NCI-H2196 treated with DMSO at 0.1 percent for 48 hours (cell line): ENCODE measurements at regions not wholly inside any gene's neighbourhood (a gene's known extent, or its start where the extent isn't known, plus 50 kb on each side); places are given as distances from the start of the nearest gene placed in this dataset.

Experiments
- DNase-seq: peaks from one replicate; lab custom pipeline; 2025; ENCODE audit not compliant: unreplicated experiment; lab: John Stamatoyannopoulos, UW

DNA sequence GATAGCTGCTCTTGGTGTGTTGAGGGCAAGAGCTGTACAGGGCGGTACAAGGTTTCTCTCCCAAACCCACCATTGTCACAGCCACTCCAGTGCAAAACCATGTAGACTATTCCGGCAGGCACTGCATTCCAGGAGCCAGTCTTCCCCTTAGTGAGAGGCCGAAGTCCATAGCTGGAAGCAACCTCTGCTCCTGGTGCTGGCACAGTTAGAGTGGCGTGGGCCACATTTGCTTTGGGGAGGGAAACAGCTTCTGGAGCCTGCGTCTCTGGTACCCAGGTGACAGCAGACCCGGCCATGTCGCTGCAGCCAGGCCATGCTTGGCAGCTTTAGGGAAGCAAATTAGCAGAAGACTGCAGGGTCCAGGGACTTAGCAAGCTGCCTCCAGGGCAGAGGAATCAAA, 788.0 kb downstream of the BRD1 start:
- no peak for DNase-seq

DNA sequence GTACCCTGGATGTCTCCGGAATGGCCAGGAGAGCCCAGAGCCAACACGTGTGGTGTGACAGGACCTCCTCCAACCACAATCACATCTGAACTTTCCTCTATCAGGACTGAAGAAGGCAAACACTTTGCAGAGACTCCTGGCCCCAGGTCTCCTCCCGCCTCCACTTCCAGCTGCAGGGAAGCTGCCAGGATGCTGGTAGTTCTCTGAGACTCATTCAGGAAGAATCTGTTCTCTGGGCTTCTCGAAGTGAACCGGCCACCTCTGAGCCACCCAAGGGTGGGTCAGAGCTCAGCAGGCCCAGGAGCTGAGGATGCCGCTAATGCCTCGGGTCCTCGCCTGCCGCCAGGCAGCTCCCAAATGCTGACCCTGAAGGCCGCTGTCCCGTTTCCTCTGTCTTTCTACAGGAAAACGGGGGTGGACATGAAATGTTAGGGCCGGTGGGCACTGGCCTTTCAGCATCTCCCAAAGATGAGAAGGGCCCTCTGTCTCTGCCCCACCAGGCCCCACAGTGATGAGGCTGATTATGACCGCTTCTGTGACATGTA, 789.9 kb downstream of the BRD1 start:
- DNase-seq = no peak

DNA sequence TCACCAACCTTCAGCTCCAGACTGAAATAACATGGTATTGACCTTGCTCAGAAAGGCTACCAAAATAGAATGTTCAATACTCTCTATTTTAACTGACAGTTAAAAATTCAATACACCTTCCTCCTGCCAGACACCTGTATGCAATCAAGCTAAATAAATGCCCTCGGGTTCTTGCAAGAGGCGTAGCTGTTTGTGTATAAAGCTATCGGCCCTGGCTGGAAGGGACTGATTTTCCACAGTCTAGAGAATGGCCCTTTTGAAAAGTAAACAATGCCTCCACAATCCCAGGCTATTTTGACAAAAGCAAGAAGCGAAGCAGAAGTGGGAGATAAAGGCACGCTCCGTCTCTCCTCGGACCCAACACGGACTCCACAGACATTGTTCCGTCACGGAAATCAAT, 791.2 kb downstream of the BRD1 start:
- no peak for DNase-seq

DNA sequence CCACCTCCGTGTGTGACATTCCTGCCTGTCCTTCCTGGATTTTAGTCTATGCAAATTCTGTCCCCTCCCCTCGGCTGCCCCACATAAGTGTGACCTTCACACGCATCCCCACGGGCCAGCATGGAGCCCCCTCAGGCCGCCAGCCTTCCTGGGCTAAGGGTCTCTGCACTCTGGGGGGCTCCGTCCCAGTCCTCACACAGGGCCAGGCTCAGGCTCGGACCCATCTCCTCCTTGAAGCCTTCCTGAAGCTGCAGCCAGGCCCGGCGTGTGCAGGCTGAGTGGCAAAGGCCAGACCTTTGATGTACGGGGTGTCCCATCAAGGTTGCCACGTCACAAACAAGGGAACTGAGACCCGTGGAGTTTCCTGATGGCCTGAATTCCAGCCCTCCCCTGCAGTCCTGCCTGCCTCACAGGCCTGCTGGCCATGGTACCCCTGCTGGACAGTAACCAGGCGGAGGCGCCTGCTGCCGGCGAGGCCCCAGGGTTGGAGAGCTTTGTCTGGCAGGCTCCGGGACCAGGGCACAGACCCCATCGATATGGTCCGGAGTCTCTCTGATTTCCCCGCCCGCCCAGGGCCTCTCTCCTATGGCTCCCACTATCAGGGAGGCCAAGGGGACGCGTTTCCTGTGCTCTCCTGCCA, 791.7 kb downstream of the BRD1 start:
- no peak for DNase-seq

DNA sequence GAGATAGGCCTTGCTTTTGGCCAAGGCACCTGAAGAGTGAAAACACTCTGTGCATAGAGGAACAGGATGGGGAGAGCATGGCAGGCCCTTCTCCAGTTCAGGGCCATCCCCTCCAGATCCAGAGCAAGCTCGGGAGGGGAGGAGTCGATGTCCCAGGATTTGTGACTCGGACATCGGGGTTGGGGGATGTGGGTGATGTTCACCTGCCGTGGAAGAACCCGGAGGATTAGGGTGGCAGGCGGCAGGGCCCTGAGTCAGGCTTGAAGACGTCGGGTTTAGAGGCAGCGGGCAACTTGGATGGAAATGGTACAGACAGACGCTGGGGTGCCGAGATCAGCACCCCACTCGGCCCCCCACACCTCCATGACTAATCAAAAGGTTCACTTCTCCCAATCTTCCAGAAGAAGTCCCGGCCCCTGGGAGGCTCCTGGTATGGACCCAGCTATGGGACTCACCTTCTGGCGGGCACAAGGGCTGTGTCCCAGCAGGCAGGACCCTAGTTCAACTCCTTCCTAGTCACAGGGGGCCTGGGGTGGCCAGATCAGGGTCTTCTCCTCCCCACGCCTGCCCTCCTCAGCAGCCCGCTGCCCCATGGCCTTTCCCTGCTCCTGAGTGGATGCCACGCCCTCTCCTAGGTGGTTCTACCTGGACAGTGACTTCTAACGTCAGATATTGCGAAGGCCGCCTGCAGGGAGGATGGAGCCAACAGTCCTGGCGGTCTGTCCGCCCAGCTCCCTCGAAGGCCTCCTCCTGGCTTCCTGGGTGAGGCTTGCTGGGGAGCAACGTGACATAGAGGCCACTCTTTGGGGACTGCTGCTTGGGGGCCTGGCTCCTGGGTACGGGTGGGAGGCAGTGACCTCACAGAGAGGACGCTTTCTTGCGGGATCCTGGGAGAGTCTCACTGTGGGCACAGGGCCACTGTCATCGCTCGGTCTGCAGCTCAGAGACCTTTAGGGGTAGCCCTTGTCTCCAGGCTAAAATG, 792.5 kb downstream of the BRD1 start:
- DNase-seq = no peak

DNA sequence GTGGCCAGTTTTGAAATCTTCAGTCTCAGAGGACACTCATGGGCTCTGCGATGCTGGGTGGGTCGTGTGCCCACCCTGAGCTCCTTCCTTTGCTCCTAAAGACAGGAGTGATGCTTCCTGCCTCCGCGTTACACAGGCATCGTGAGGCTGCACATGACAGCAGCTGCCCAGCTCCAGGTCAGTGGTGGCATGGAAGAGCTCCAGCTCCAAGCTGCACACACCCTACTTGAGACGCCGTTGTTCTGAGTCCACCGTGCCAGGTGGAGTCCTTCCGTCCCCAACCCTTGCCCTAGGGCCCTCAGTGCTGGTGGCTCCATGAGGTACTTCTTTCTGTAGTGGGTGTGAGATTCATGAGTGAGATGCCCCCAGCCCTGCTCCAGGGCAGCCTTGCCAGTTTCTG, 794.1 kb downstream of the BRD1 start:
- no peak for DNase-seq

DNA sequence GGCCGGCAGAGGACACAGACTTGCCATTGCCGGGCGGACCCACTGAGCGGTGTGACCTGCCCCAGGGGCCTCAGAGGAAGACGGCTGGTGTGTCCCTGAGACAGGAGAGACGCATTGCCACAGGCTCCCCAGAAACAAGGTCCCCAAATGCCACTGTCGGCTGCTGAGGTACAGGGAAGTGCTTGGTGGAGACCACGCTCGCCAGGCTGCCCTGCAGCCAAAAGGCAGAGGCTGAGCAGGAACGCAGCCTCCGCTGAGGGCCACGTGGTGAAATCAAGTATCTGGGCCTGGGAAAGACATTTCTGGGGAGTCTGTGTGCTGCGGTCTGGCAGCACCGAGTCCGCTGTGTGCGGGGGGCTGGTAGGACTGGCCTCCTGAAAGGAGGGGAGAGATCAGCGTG, 794.9 kb downstream of the BRD1 start:
- no peak for DNase-seq

DNA sequence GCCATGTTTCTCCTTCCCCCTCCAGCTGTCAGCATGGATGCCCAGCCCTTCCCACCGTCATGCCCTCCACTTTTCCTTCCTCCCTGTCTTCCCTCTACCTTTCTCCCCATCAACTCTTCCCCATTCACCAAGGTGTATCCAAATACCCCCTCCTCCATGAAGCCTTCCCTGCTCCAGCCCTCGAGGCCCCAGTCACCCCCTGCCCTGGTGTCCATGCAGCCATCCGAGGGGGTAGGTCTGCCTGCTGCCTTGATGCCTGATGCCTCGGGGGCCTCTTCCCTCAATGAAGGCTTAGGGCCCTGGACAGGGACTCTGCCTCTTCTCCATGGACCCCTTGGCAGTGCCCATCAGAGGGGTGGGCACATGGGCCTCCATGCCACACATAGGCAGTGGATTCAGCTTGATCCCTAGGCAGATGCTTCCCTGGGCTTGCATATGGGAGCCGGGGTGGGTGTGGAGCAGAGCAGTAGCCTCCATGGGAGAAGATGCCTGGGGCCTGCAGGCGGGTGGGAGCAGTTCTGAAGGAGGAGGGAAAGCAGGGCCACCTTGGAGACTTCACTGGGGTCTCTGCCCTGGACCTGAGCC, 795.8 kb downstream of the BRD1 start:
- no peak for DNase-seq

DNA sequence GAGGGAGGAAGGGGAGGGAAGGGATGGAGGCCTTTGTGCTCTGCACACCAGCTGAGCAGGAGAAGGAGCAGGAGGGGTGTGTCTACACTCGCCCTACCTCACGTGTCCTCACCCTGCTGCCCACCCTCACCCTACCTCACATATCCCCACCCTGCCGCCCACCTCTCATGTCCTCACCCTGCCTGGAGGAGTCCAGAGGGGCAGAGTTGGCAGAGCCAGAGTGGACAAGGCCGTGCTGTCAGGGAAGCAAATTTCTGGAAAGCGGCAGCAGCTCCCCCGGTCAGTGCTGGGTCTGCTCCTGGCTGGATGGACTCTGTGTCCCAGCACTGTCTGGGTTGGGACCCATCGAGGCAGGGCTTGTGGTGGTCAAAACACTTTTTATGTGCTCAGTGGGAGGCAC, 799.6 kb downstream of the BRD1 start:
- no peak for DNase-seq

DNA sequence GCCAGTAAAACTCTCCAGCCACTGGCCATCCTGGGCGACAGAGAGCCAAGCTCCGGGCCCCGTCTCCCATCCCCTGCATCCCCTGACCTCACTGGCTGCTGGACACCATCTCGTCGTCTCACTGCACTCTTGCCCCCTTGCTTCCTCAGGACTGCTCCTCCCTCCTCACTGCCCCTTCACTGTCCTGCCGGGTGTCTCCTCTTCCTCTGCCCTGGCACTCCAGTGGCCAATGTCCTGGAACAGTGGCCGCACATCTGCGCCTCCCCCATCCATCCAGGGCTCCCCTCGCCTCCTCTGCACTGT, 800.4 kb downstream of the BRD1 start:
- no peak for DNase-seq

DNA sequence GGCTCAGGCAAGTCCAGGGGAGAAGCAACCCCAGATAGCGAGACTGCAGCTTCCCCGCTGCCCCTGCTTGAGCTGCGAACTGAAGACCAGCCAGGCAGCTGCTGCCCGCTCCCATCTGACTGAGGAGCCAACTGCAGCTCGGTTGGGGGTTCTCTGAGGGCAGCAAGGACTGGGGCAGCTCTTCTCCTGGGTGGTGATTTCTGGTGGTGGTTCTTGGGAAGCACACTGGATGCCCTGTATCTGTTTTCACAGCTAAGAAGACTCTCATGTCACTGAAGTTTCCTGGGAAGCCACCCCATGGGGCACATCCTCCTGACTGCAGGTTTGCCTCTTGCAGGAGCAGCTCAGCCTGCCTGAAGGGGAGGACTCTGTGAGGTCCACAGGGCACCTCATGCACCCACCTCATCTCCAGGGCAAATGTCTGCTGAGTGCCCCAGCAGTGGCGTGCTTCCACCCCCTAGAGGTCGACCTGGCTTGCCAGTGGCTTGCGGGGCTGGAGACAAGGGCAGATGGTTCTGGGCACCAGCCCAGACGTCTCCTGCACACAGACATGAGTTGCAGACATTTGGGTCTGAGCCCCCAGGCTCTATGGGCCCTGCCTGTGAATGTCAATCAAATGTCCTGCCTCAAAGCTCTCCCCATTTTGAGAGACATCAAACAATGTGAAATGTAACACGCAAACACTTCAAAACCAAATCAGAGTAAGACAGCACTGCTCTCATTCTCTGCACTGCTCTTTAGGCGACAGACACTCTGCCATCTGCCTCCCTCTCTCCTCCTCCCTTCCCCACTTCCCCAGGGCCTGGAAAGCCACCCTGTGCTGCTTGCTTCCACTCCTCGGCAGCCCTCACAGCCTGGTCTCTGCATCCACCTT, 800.9 kb downstream of the BRD1 start:
- DNase-seq = no peak

DNA sequence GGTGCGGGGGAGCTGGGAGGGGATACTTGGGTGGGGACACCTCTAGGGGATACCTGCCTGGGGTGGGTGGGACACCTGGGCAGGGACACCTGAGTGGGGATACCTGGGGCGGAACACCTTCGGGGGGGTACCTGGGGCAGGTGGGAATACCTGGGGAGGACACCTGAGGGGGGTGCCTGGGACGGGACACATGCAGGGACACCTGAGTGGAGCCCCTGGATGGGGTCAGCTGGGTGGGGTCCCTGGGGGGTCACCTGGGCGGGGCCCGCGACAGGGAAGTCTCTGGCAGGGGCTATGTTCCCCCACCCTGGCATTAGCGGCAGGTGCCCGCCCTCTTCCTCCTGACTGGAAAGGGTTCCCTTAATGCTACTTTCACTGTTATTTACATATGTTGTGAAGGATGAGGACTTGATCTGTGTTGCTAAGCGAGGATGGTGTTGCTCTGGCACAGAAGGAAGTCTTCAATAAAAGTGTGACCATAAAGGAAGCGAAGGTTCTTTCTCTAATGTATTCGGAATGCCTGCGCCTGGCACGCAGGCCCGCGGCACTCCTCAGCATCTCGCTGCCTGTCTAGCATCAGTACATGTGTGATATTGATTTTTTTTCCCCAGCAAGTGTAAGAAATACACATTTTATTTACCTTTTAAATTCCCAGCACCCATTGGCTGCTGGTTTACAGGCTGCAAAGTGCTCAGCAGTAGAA, 801.7 kb downstream of the BRD1 start:
- no peak for DNase-seq

DNA sequence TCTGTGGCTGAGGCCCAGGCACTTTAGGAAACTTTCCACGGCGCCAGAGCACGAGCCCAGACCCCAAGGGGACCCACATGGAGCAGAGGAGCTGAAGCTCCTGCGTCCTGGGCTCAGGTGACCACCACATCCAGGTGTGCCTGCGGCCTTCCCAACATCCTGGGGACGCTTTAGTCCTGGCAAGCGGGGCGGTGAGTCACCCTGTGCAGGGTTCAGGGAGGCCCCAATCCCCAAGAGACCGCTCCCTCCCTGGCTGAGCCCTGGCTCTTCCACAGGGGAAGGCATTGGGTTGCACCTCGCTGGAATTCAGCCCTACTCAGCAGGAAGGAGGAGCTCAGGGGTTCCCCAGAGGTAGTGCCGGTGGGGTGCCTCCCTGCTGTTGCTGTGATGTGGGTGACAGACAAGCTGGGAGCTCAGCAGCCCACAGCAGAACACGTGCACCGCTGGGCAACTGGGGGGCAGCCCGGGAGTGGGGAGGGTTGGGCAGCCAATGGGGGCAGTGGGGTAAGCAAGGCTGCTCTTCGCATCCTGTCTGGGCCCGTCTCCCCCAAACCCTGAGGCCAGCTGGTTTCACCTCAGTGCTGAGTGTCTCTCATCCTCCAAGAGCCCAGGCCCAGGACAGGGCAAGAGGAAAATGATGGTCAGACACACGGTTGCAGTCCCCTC, 802.8 kb downstream of the BRD1 start:
- DNase-seq = no peak

DNA sequence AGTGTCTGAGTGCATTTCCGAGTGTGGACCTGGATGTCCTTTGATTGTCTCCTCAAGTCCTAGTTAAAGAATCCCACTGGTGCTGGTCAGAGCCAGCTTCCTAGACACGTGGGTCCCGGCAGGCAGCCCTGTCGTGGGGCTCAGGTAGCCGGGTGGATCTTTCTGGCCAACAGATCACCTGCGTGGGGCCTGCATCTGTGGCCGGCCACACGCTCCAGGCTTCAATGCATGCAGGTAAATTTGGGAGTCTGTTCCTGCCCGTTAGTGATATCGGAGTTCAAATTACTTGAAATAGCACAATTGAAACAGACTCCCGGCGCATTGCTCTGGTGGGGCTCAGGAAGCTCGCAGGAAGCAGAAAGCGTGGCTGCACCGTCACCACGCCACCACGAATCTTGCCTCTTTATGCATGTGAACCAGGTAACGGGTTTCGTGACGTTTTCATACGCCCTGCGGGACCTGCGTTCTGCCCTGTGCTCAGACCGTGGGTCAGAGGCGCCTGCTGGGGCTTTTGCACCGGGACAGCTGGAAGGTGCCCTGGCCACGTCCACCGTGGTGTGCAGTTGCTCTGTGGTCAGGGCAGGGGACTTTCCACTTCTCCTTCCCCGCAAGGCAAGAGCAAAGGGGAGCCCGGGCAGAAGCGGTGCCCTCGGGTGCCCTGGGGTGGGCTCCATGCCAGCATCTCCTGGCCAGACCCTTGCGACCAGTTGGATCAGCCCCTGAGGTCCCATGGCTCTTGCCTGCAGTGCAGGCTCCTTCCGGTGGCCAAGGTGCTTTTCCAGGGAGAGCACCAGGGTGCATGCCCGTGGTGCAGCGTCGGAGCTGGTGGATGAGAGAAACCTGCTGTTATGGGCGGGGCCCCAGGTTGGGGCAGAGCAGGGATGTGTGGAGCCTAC, 803.5 kb downstream of the BRD1 start:
- DNase-seq = no peak

DNA sequence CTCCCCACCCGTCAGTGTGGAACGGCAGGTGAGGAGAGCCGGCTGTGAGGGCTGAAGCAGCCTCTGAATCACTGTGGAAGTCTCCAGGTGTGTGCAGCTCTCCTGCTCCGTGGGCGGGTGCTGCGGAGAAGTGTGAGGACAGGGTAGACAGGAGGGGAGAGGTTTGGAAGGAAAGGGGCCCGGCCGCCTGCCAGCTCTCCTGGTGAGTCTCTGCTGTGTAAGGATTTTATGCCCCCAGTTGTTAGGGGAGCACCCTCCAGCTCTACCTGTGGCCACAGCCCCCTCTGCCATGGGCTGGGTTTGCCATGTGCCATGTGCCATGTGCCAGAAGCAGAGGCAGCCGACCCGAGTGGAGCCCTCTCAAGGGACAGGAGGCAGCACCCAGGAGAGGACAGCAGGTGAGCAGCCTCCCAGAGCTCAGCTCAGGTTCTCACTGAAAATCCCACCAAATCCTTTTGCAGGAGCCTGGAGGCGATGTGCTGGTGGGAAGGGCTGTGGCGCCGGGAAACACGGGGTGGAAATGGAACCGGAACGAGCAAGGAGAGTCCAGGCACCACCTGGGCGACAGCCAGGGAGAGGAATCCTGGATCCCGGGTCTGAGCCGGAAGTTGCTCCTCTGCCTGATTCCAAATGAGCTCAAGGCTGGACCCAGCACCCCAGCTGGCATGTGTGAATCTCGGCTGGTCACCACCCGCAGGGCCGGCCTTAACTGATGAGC, 804.4 kb downstream of the BRD1 start:
- DNase-seq = no peak

DNA sequence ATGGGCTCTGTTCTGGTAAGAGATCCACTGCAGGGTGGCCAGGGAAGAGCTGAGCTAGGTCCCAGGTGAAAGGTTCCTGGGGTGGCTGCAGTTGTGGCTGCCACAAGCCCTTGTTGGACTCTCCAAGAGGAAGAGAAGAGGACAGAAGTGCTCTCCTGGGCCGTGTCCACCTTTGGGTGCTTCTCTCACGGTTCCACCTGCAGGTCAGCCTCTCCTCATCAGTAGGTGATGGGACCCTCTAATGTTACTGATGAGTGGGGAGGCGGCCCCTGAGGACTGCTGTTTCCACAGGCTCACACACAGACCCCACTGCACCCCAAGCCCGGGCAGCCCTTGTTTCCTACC, 804.9 kb downstream of the BRD1 start:
- no peak for DNase-seq

DNA sequence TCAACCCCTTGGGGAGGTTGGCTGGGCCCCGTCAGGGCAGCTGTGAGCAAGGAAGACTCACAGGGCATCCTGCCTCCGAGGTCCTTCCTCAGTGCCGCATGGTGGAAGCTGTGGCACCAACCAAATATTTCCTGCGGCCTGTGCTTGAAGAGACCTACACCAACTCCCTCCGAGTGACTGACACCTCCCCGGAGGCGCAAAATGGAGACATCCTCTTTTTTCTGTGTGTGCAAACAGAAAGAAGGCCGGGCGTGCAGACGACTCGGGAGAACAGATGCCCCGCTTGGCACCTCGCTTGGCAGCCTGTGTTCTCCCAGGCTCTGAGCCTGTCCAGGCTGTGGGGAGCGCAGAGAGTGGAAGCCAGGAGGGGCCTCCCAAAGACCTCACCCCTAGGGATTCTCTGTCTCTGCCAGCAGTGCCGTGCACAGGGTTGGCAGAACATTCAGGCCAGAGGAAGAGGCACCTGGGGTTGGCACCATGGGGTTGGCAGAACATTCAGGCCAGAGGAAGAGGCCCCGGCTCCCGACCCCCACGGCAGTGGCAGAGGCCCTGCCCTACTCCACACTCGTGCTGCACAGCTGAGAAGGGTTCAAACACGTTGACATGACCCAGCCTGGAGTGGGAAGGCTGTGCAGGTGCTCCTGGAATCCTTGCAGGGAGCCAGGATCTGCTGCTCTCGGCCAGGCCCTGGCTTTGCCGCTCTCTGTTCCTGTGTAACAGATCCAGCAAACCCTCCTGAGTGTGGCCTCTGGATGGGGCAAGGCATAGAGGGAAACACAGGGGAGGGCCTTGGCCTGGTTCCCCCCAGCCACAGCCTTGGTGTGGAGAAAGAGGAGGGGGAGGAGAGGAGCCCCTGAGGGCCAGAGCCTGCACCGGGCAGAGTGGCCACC, 805.5 kb downstream of the BRD1 start:
- DNase-seq = no peak
